WTC11 (cell line): ENCODE measurements at regions not wholly inside any gene's neighbourhood (a gene's known extent, or its start where the extent isn't known, plus 50 kb on each side); places are given as distances from the start of the nearest gene placed in this dataset.

Experiments used
- CBFB ChIP-seq: sonication (generic); formaldehyde crosslinking; IDR thresholded peaks from 2 replicates; pipeline ENCODE4 v1.8.1; 2022; ENCODE audit warnings: mild to moderate bottlenecking, low read depth, missing genetic modification reagents
- CTCF ChIP-seq: fragments of 200-600 bp; IDR thresholded peaks from 2 replicates; pipeline ENCODE4 v1.8.0; 2022; ENCODE audit warnings: antibody characterized with exemption
- EMX1 ChIP-seq: fragments of 250-450 bp; sonication (Bioruptor Pico); IDR thresholded peaks from 2 replicates; pipeline ENCODE4 v1.8.0; 2021; ENCODE audit warnings: mild to moderate bottlenecking
- ETV6 ChIP-seq: sonication (generic); formaldehyde crosslinking; IDR thresholded peaks from 2 replicates; pipeline ENCODE4 v1.8.1; 2022; ENCODE audit warnings: mild to moderate bottlenecking, missing genetic modification reagents
- GTF2I ChIP-seq: fragments of 250-450 bp; sonication (Bioruptor Pico); conservative IDR thresholded peaks from 2 replicates; pipeline ENCODE4 v1.4.0; 2021; ENCODE audit warnings: mild to moderate bottlenecking
- JUN ChIP-seq: sonication (generic); formaldehyde crosslinking; IDR thresholded peaks from 2 replicates; pipeline ENCODE4 v1.8.0; 2023; ENCODE audit warnings: mild to moderate bottlenecking, missing genetic modification reagents
- NFE2L1 ChIP-seq: sonication (generic); formaldehyde crosslinking; IDR thresholded peaks from 2 replicates; pipeline ENCODE4 v1.8.1; 2023; ENCODE audit warnings: missing genetic modification reagents
- NFYB ChIP-seq: sonication (generic); formaldehyde crosslinking; conservative IDR thresholded peaks from 2 replicates; pipeline ENCODE4 v1.8.0; 2022; ENCODE audit warnings: low read depth, missing genetic modification reagents
- ZNF396 ChIP-seq: fragments of 250-450 bp; sonication (Bioruptor Pico); IDR thresholded peaks from 2 replicates; pipeline ENCODE4 v1.8.0; 2021; ENCODE audit warnings: mild to moderate bottlenecking, moderate library complexity, borderline replicate concordance
- ZNF416 ChIP-seq: fragments of 250-450 bp; sonication (Bioruptor Pico); IDR thresholded peaks from 2 replicates; pipeline ENCODE4 v1.9.0; 2021; ENCODE audit warnings: mild to moderate bottlenecking, inconsistent platforms
- TF ChIP-seq, protein P1 (sequence below): sonication (generic); formaldehyde crosslinking; IDR thresholded peaks from 2 replicates; pipeline ENCODE4 v1.8.0; 2023; ENCODE audit warnings: missing genetic modification reagents, mild to moderate bottlenecking, borderline replicate concordance

DNA sequence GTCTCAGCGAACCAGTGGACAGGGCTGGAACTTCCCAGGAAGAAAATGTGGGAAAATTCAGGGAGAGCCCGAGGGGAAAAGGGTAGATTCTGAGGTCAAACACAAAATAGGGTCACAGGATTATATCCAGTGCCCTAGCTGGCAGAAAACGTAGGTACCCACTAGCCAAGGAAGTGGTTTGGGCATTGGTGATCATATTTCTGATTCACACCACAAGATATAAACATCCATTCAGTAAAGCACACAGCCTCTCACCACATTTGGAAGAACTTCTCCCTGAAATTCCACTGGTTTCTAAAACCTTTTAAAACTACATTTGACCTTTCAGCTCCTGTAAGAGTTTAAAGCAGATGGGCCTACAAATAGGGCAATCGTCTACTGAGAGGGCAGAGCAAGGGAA, 186.9 kb downstream of the TTC32 start:
- no peak for TF ChIP-seq EMX1
- TF ChIP-seq CTCF: no peak
- no peak for TF ChIP-seq NFYB (CRISPR knock-in tag)
- no peak for TF ChIP-seq CBFB (CRISPR knock-in tag)
- TF ChIP-seq, protein P1, sequence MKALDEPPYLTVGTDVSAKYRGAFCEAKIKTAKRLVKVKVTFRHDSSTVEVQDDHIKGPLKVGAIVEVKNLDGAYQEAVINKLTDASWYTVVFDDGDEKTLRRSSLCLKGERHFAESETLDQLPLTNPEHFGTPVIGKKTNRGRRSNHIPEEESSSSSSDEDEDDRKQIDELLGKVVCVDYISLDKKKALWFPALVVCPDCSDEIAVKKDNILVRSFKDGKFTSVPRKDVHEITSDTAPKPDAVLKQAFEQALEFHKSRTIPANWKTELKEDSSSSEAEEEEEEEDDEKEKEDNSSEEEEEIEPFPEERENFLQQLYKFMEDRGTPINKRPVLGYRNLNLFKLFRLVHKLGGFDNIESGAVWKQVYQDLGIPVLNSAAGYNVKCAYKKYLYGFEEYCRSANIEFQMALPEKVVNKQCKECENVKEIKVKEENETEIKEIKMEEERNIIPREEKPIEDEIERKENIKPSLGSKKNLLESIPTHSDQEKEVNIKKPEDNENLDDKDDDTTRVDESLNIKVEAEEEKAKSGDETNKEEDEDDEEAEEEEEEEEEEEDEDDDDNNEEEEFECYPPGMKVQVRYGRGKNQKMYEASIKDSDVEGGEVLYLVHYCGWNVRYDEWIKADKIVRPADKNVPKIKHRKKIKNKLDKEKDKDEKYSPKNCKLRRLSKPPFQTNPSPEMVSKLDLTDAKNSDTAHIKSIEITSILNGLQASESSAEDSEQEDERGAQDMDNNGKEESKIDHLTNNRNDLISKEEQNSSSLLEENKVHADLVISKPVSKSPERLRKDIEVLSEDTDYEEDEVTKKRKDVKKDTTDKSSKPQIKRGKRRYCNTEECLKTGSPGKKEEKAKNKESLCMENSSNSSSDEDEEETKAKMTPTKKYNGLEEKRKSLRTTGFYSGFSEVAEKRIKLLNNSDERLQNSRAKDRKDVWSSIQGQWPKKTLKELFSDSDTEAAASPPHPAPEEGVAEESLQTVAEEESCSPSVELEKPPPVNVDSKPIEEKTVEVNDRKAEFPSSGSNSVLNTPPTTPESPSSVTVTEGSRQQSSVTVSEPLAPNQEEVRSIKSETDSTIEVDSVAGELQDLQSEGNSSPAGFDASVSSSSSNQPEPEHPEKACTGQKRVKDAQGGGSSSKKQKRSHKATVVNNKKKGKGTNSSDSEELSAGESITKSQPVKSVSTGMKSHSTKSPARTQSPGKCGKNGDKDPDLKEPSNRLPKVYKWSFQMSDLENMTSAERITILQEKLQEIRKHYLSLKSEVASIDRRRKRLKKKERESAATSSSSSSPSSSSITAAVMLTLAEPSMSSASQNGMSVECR (CRISPR knock-in tag): no peak
- TF ChIP-seq ZNF416 (CRISPR knock-in tag): no peak
- TF ChIP-seq NFE2L1 (CRISPR knock-in tag): no peak
- no peak for TF ChIP-seq ZNF396 (CRISPR knock-in tag)
- no peak for TF ChIP-seq JUN (CRISPR knock-in tag)
- no peak for TF ChIP-seq GTF2I (CRISPR knock-in tag)
- TF ChIP-seq ETV6: no peak
